A673 (cell line): ENCODE measurements at regions not wholly inside any gene's neighbourhood (a gene's known extent, or its start where the extent isn't known, plus 50 kb on each side); places are given as distances from the start of the nearest gene placed in this dataset.

ENCODE experiments used
- EZH2 ChIP-seq: fragments of 200-600 bp; sonication (generic); IDR thresholded peaks from 2 replicates; pipeline ENCODE4 v1.6.1; 2017; ENCODE audit warnings: borderline replicate concordance, low read depth, mild to moderate bottlenecking, mixed read lengths, antibody characterized with exemption, low read length; ENCODE audit not compliant: poor library complexity, severe bottlenecking
- TF ChIP-seq, protein P1 (sequence below): fragments of 300-800, 200-600 bp; sonication (generic); conservative IDR thresholded peaks from 2 replicates; pipeline ENCODE4 v1.5.1; 2017; ENCODE audit warnings: low read depth, mild to moderate bottlenecking, antibody characterized with exemption, low read length, moderate library complexity, mixed read lengths

- TF ChIP-seq, protein P1, sequence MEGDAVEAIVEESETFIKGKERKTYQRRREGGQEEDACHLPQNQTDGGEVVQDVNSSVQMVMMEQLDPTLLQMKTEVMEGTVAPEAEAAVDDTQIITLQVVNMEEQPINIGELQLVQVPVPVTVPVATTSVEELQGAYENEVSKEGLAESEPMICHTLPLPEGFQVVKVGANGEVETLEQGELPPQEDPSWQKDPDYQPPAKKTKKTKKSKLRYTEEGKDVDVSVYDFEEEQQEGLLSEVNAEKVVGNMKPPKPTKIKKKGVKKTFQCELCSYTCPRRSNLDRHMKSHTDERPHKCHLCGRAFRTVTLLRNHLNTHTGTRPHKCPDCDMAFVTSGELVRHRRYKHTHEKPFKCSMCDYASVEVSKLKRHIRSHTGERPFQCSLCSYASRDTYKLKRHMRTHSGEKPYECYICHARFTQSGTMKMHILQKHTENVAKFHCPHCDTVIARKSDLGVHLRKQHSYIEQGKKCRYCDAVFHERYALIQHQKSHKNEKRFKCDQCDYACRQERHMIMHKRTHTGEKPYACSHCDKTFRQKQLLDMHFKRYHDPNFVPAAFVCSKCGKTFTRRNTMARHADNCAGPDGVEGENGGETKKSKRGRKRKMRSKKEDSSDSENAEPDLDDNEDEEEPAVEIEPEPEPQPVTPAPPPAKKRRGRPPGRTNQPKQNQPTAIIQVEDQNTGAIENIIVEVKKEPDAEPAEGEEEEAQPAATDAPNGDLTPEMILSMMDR: no peak
- TF ChIP-seq EZH2: no peak
These were observed 426.4 kb downstream of the TUSC7 start for GRCh38 chr3:117136003-117136402.
